ENCODE measurements at regions not wholly inside any gene's neighbourhood (a gene's known extent, or its start where the extent isn't known, plus 50 kb on each side); places are given as distances from the start of the nearest gene placed in this dataset.
A peak's percentile ranks its signal among the peaks of the same experiment; 100 is the strongest.

- TF ChIP-seq ESRRG (CRISPR knock-in tag; IDR thresholded peaks at IDR 0.05) (no peak), ZFP3 (CRISPR knock-in tag; IDR thresholded peaks at IDR 0.05) (no peak), ZNF565 (CRISPR knock-in tag; conservative IDR thresholded peaks at IDR 0.05; ENCODE audit: low read depth) (no peak)
- ATAC-seq: peak; percentile 91
These were observed 61.8 kb upstream of the GPR45 start for GRCh38 chr2:105179469-105180372.

GRCh38 chr2:105180491-105180972, 61.0 kb upstream of the GPR45 start:
- no peak for ATAC-seq
- TF ChIP-seq BACH2 (CRISPR knock-in tag; IDR thresholded peaks at IDR 0.05; ENCODE audit: borderline replicate concordance): no peak
- TF ChIP-seq PPARA (CRISPR knock-in tag; IDR thresholded peaks at IDR 0.05; ENCODE audit: borderline replicate concordance): no peak
- no peak for TF ChIP-seq CSDC2 (CRISPR knock-in tag; IDR thresholded peaks at IDR 0.05)
- no peak for TF ChIP-seq SNAI2 (CRISPR knock-in tag; IDR thresholded peaks at IDR 0.05)
- TF ChIP-seq ZNF70 (CRISPR knock-in tag; IDR thresholded peaks at IDR 0.05): no peak

GRCh38 chr2:105181282-105181681, 60.3 kb upstream of the GPR45 start:
- ATAC-seq: no peak
- no peak for TF ChIP-seq TCF4 (CRISPR knock-in tag; IDR thresholded peaks at IDR 0.05; ENCODE audit: borderline replicate concordance)

GRCh38 chr2:105183555-105184323, 57.8 kb upstream of the GPR45 start:
- TF ChIP-seq ZFP3 (CRISPR knock-in tag; IDR thresholded peaks at IDR 0.05) (no peak), ARNTL (CRISPR knock-in tag; IDR thresholded peaks at IDR 0.05; ENCODE audit: borderline replicate concordance, low read depth) (no peak)
- ATAC-seq: no peak

GRCh38 chr2:105184420-105184819, 57.1 kb upstream of the GPR45 start:
- ATAC-seq: no peak
- TF ChIP-seq ISL1 (CRISPR knock-in tag; IDR thresholded peaks at IDR 0.05) (no peak), GLIS3 (CRISPR knock-in tag; IDR thresholded peaks at IDR 0.05) (no peak), CREB5 (CRISPR knock-in tag; IDR thresholded peaks at IDR 0.05; ENCODE audit: low read depth) (no peak), ARNTL (CRISPR knock-in tag; IDR thresholded peaks at IDR 0.05; ENCODE audit: borderline replicate concordance, low read depth) (no peak), CSRNP3 (CRISPR knock-in tag; IDR thresholded peaks at IDR 0.05) (no peak), BACH2 (CRISPR knock-in tag; IDR thresholded peaks at IDR 0.05; ENCODE audit: borderline replicate concordance) (no peak), ZC3H10 (CRISPR knock-in tag; IDR thresholded peaks at IDR 0.05) (no peak), RARB (CRISPR knock-in tag; IDR thresholded peaks at IDR 0.05) (no peak), ZFP3 (CRISPR knock-in tag; IDR thresholded peaks at IDR 0.05) (no peak), PPARA (CRISPR knock-in tag; IDR thresholded peaks at IDR 0.05; ENCODE audit: borderline replicate concordance) (no peak), TCF4 (CRISPR knock-in tag; IDR thresholded peaks at IDR 0.05; ENCODE audit: borderline replicate concordance) (no peak), SNAI2 (CRISPR knock-in tag; IDR thresholded peaks at IDR 0.05) (no peak), POU6F1 (CRISPR knock-in tag; IDR thresholded peaks at IDR 0.05; ENCODE audit: borderline replicate concordance, low read depth) (no peak), CSDC2 (CRISPR knock-in tag; IDR thresholded peaks at IDR 0.05) (no peak), ZNF8 (CRISPR knock-in tag; IDR thresholded peaks at IDR 0.05) (no peak), ZNF70 (CRISPR knock-in tag; IDR thresholded peaks at IDR 0.05) (no peak), PATZ1 (CRISPR knock-in tag; IDR thresholded peaks at IDR 0.05; ENCODE audit: borderline replicate concordance) (no peak), TOX (CRISPR knock-in tag; IDR thresholded peaks at IDR 0.05; ENCODE audit: borderline replicate concordance) (no peak), TSHZ2 (CRISPR knock-in tag; IDR thresholded peaks at IDR 0.05) (no peak)
